OCI-LY1 (cell line): ENCODE measurements at regions not wholly inside any gene's neighbourhood (a gene's known extent, or its start where the extent isn't known, plus 50 kb on each side); places are given as distances from the start of the nearest gene placed in this dataset.

ENCODE experiments used
- H2AFZ ChIP-seq: fragments of 200-600 bp; sonication (generic), shearing (Covaris generic); 2 replicates; pipeline ENCODE4 v1.6.0; 2014; ENCODE audit warnings: antibody characterized with exemption, mild to moderate bottlenecking, low read length
- H3F3A ChIP-seq: fragments of 200-600 bp; sonication (generic), shearing (Covaris generic); 2 replicates; pipeline ENCODE4 v1.6.0; 2014; ENCODE audit warnings: mild to moderate bottlenecking, antibody characterized with exemption, low read length, moderate library complexity; ENCODE audit not compliant: insufficient read depth
- H3K27ac ChIP-seq: fragments of 200-600 bp; sonication (generic); 2 replicates; pipeline ENCODE4 v1.5.1; 2014; ENCODE audit warnings: low read length, mixed run types, mild to moderate bottlenecking, low read depth; ENCODE audit not compliant: poor library complexity, severe bottlenecking
- H3K27me3 ChIP-seq: fragments of 200-600 bp; sonication (generic); 2 replicates; pipeline ENCODE4 v1.6.0; 2014; ENCODE audit warnings: antibody characterized with exemption, mild to moderate bottlenecking, low read length, moderate library complexity; ENCODE audit not compliant: insufficient read depth
- H3K36me3 ChIP-seq: fragments of 200-600 bp; sonication (generic); 2 replicates; pipeline ENCODE4 v1.6.1; 2014; ENCODE audit warnings: mild to moderate bottlenecking, antibody characterized with exemption, low read length, moderate library complexity, mixed read lengths; ENCODE audit not compliant: insufficient read depth
- H3K4me1 ChIP-seq: fragments of 200-600 bp; sonication (generic); 2 replicates; pipeline ENCODE4 v1.5.1; 2014; ENCODE audit warnings: mild to moderate bottlenecking, low read length, moderate library complexity; ENCODE audit not compliant: insufficient read depth, severe bottlenecking
- H3K4me2 ChIP-seq: fragments of 200-600 bp; sonication (generic), shearing (Covaris generic); 2 replicates; pipeline ENCODE4 v1.6.1; 2014; ENCODE audit warnings: low read length
- H3K4me3 ChIP-seq: fragments of 200-600 bp; sonication (generic); 2 replicates; pipeline ENCODE4 v1.5.1; 2014; ENCODE audit warnings: low read length, low read depth, mild to moderate bottlenecking, mixed read lengths; ENCODE audit not compliant: poor library complexity, severe bottlenecking
- H3K79me2 ChIP-seq: fragments of 200-600 bp; shearing (Covaris generic); 2 replicates; pipeline ENCODE4 v1.6.1; 2016; ENCODE audit warnings: mixed run types, low read length, mixed read lengths; ENCODE audit not compliant: insufficient read depth
- H3K9ac ChIP-seq: fragments of 200-600 bp; sonication (generic), shearing (Covaris generic); 2 replicates; pipeline ENCODE4 v1.6.1; 2014; ENCODE audit warnings: mild to moderate bottlenecking, low read length, mixed read lengths
- H3K9me2 ChIP-seq: fragments of 200-600 bp; sonication (generic), shearing (Covaris generic); 2 replicates; pipeline ENCODE4 v1.6.1; 2014; ENCODE audit warnings: low read depth, mild to moderate bottlenecking, low read length, mixed read lengths
- H3K9me3 ChIP-seq: fragments of 200-600 bp; shearing (Covaris generic); 2 replicates; pipeline ENCODE4 v1.6.1; 2014; ENCODE audit warnings: low read length, mixed read lengths
- H4K20me1 ChIP-seq: fragments of 200-600 bp; sonication (generic), shearing (Covaris generic); 2 replicates; pipeline ENCODE4 v1.6.0; 2016; ENCODE audit warnings: mild to moderate bottlenecking, low read length; ENCODE audit not compliant: insufficient read depth
- CTCF ChIP-seq: fragments of 200-600 bp; sonication (generic), shearing (Covaris generic); IDR thresholded peaks from 2 replicates; pipeline ENCODE4 v1.5.1; 2017; ENCODE audit warnings: mild to moderate bottlenecking, antibody characterized with exemption, low read length, moderate library complexity, mixed read lengths
- EZH2 ChIP-seq: fragments of 200-600 bp; sonication (generic), shearing (Covaris generic); IDR thresholded peaks from 2 replicates; pipeline ENCODE4 v1.8.0; 2017; ENCODE audit warnings: borderline replicate concordance, mixed run types, mild to moderate bottlenecking, antibody characterized with exemption, low read length, moderate library complexity, mixed read lengths

- peaks cover 5% of the 10 kb centered on the region; the same call in 1 of the 2 replicates for H3K27me3 ChIP-seq
These were observed 68.1 kb downstream of the RBFOX3 start for GRCh38 chr17:79542718-79543117.

GRCh38 chr17:79541056-79541850, 69.6 kb downstream of the RBFOX3 start:
- TF ChIP-seq EZH2 (no peak), CTCF (no peak)
- Histone ChIP-seq H3K27me3 (peaks cover 5% of the 10 kb centered on the region; the same call in 1 of the 2 replicates), H3K4me3 (no peak overlapping the region), H3K79me2 (no peaks in the 10 kb centered on the region), H3K4me1 (no peaks in the 10 kb centered on the region), H3K9me2 (no peaks in the 10 kb centered on the region), H3K4me2 (no peak overlapping the region), H3K9ac (no peak overlapping the region), H3F3A (no peaks in the 10 kb centered on the region), H4K20me1 (no peaks in the 10 kb centered on the region), H3K27ac (no peak overlapping the region), H3K9me3 (no peaks in the 10 kb centered on the region), H2AFZ (no peak overlapping the region), H3K36me3 (no peaks in the 10 kb centered on the region)

More at GRCh38 chr17:79542718-79543117, 68.1 kb downstream of the RBFOX3 start:
- no peak overlapping the region for H3K4me2 ChIP-seq
- H3K36me3 ChIP-seq = no peaks in the 10 kb centered on the region
- no peaks in the 10 kb centered on the region for H3K4me1 ChIP-seq
- H3K9me2 ChIP-seq = no peaks in the 10 kb centered on the region
- H3K9me3 ChIP-seq = no peaks in the 10 kb centered on the region
- TF ChIP-seq CTCF (no peak), EZH2 (no peak)
- H3K27ac ChIP-seq = no peak overlapping the region
- no peaks in the 10 kb centered on the region for H3K79me2 ChIP-seq
- no peak overlapping the region for H2AFZ ChIP-seq
- H4K20me1 ChIP-seq = no peaks in the 10 kb centered on the region
- no peak overlapping the region for H3K9ac ChIP-seq
- no peaks in the 10 kb centered on the region for H3F3A ChIP-seq
- no peak overlapping the region for H3K4me3 ChIP-seq

- Histone ChIP-seq H3K27me3 (peaks cover 5% of the 10 kb centered on the region; the same call in 1 of the 2 replicates), H3K79me2 (no peaks in the 10 kb centered on the region), H3K36me3 (no peaks in the 10 kb centered on the region), H3K9me3 (no peaks in the 10 kb centered on the region), H3K9me2 (no peaks in the 10 kb centered on the region), H3K27ac (no peak overlapping the region), H3K4me3 (no peak overlapping the region), H2AFZ (no peak overlapping the region), H3K4me1 (no peaks in the 10 kb centered on the region), H4K20me1 (no peaks in the 10 kb centered on the region), H3K9ac (no peak overlapping the region), H3K4me2 (no peak overlapping the region), H3F3A (no peaks in the 10 kb centered on the region)
- TF ChIP-seq CTCF (no peak), EZH2 (no peak)
These were observed 70.7 kb downstream of the RBFOX3 start for GRCh38 chr17:79539944-79540705.
